ENCODE measurements at regions not wholly inside any gene's neighbourhood (a gene's known extent, or its start where the extent isn't known, plus 50 kb on each side); places are given as distances from the start of the nearest gene placed in this dataset.

GRCh38 chr4:12584116-12584875, 899.8 kb downstream of the RAB28 start:
- no peak for DNase-seq (ENCODE audit: low read depth)

- no peak for DNase-seq (ENCODE audit: low read depth)
Measured at GRCh38 chr4:12583275-12583674, 900.9 kb downstream of the RAB28 start.

- DNase-seq (ENCODE audit: low read depth) = no peak
Measured at GRCh38 chr4:12580787-12581186, 903.4 kb downstream of the RAB28 start.

GRCh38 chr4:12579172-12579571, 905.0 kb downstream of the RAB28 start:
- DNase-seq (ENCODE audit: low read depth) = no peak

GRCh38 chr4:12576409-12576808, 907.7 kb downstream of the RAB28 start:
- no peak for DNase-seq (ENCODE audit: low read depth)

- DNase-seq (ENCODE audit: low read depth) = no peak
Measured at GRCh38 chr4:12573716-12574115, 910.4 kb downstream of the RAB28 start.

- no peak for DNase-seq (ENCODE audit: low read depth)
Measured at GRCh38 chr4:12562476-12563140, 921.5 kb downstream of the RAB28 start.

GRCh38 chr4:12562021-12562420, 922.1 kb downstream of the RAB28 start:
- DNase-seq (ENCODE audit: low read depth) = no peak

- no peak for DNase-seq (ENCODE audit: low read depth)
Measured at GRCh38 chr4:12555011-12555410, 929.1 kb downstream of the RAB28 start.

GRCh38 chr4:12548678-12549077, 935.5 kb downstream of the RAB28 start:
- no peak for DNase-seq (ENCODE audit: low read depth)

- no peak for DNase-seq (ENCODE audit: low read depth)
Measured at GRCh38 chr4:12545812-12546211, 938.3 kb downstream of the RAB28 start.

- no peak for DNase-seq (ENCODE audit: low read depth)
Measured at GRCh38 chr4:12538162-12538561, 946.0 kb downstream of the RAB28 start.

- no peak for DNase-seq (ENCODE audit: low read depth)
Measured at GRCh38 chr4:12534684-12535083, 949.5 kb downstream of the RAB28 start.

- no peak for DNase-seq (ENCODE audit: low read depth)
Measured at GRCh38 chr4:12519426-12519825, 964.7 kb downstream of the RAB28 start.

- DNase-seq (ENCODE audit: low read depth) = no peak
Measured at GRCh38 chr4:12507868-12508481, 976.2 kb downstream of the RAB28 start.

GRCh38 chr4:12500409-12500808, 983.7 kb downstream of the RAB28 start:
- DNase-seq (ENCODE audit: low read depth) = no peak

- no peak for DNase-seq (ENCODE audit: low read depth)
Measured at GRCh38 chr4:12499693-12500092, 984.4 kb downstream of the RAB28 start.

- DNase-seq (ENCODE audit: low read depth) = no peak
Measured at GRCh38 chr4:12495211-12495610, 988.9 kb downstream of the RAB28 start.

- no peak for DNase-seq (ENCODE audit: low read depth)
Measured at GRCh38 chr4:12492730-12493393, 991.3 kb downstream of the RAB28 start.

- DNase-seq (ENCODE audit: low read depth) = no peak
Measured at GRCh38 chr4:12488672-12489071, 995.5 kb downstream of the RAB28 start.

GRCh38 chr4:12487000-12487399, 997.1 kb downstream of the RAB28 start:
- DNase-seq (ENCODE audit: low read depth) = no peak

- no peak for DNase-seq (ENCODE audit: low read depth)
Measured at GRCh38 chr4:12472087-12472486, 1012.1 kb downstream of the RAB28 start.
